GM21390 (cell line): ENCODE measurements at regions not wholly inside any gene's neighbourhood (a gene's known extent, or its start where the extent isn't known, plus 50 kb on each side); places are given as distances from the start of the nearest gene placed in this dataset.
"Not testable (repeated sequence)": the region's sequence is repeated elsewhere in the genome, so short reads cannot be mapped to it uniquely, and the experiment has no call there.

ENCODE experiments used
- ATAC-seq: cut with Tn5 transposase; IDR thresholded peaks from one replicate; pipeline ENCODE4 v1.9.1; 2021; ENCODE audit not compliant: unreplicated experiment

- no peak for ATAC-seq
These were observed 250.1 kb upstream of the CDH5 start for GRCh38 chr16:66116163-66117002.

- ATAC-seq, result no peak
These were observed 251.1 kb upstream of the CDH5 start for GRCh38 chr16:66115373-66115772.

- ATAC-seq, result no peak
These were observed 253.3 kb upstream of the CDH5 start for GRCh38 chr16:66113223-66113622.

DNA sequence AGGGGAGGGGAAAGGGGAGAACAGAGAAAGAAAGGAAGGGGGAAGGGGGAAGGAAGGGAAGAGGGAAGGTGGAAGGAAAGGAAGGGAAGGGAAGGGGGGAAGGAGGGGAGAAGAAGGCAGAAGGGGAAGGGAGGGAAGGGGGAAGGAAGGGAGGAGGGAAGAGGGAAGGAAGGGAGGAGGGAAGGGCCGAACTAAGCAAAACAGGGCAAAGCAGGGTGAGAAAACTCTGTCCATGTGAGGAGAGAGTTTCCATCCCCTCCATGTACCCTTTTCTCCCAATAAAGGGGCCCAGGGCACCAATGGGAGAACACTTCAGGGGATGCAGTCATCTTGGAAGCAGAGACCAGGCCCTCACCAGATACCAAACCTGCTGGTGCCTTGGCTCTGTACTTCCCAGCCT, 256.8 kb upstream of the CDH5 start:
- ATAC-seq, result no peak

GRCh38 chr16:66107661-66108060, 258.8 kb upstream of the CDH5 start:
- no peak for ATAC-seq

DNA sequence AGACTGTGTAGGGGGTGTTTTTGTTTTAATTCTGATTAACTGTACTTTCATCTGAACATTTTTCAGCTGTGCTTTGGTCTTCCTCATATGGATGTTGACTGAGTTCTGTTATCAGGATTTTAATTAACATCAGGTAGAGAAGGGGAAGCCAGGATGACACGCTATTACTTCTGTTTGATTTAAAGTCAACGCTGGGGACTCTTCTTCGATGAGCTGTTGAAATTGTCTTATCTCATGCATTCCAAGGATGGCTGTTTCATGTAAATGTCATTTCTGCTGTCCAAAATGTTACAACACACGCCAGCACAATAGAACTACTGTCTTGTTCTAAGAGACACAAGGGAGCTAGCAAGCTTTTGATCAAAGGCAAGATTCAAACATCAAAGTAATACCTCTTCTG, 263.3 kb upstream of the CDH5 start:
- no peak for ATAC-seq

DNA sequence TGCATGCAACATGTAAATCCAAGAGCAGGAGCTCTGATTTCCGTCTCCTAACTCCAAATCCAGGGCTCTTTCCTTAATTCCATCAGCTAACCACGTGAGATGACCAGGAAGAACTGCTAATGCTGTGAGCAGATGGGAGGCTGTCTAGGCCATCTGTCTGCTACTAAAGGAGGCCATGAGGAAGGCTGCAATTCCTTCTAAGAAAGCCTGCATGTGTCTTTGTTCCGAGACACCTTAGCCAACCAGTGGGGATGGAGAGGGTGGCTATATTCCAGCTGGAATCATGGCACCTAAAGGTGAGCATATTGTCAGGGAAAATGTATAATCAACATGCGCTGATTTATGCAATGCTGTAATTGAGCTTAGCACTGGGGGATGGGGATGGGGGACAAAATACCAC, 267.2 kb upstream of the CDH5 start:
- ATAC-seq, result no peak

DNA sequence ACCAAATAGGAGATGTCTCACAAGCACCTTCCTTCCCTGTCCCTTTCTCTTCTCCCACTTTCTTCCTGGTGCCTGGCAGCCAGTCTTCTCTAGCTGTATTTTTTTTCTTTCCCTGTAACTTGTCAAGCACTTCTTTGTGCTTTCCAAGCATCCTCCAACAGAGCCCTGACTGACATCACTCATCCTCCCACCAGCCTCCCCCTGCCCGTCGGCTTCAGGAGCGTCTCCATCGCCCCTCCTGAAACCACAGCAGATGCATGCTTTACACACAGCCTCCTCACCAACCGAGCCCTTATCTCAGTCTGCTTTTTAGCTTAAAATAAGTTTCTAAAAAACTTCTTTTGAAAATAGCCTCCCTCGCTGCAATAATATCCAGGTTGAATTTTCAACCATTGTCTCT, 268.7 kb upstream of the CDH5 start:
- ATAC-seq, result no peak

DNA sequence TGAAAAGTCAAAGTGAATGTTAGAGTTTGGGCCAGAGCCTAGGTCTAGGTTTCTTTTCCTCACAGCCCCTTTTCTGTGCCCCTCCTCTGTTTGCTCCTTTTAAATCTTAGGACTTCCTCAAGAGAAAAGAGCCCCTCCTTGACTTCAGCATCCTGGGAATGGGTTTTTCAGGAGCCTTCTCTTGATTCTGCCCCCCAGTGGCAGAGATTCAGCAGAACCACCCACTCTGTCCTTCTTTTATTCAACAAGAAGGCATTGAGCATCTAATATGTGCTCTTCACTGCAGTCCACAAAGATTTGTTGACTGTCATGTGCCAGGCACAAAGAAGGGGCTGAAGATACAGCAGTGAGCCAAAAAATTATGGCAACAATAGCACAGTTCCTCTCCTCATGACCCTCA, 270.8 kb upstream of the CDH5 start:
- ATAC-seq, result no peak

DNA sequence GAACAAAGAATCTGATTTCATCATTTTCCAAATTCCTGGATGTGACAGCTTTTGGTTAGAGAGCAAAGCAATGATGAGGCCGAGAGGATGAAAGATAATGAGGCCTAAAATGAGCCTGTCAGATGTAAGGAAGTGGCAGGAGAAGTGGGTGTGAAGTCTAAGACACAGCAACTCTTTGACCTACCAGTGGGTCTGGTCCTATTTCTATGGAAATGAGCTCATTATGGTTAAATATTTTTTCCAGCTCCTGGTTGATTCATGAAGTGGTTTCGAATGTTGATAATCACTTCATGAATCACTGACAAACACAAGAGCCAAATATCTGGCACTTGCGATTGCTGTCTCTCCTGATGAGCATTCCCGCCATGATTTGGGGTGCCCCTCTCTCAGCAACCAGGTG, 273.3 kb upstream of the CDH5 start:
- no peak for ATAC-seq

DNA sequence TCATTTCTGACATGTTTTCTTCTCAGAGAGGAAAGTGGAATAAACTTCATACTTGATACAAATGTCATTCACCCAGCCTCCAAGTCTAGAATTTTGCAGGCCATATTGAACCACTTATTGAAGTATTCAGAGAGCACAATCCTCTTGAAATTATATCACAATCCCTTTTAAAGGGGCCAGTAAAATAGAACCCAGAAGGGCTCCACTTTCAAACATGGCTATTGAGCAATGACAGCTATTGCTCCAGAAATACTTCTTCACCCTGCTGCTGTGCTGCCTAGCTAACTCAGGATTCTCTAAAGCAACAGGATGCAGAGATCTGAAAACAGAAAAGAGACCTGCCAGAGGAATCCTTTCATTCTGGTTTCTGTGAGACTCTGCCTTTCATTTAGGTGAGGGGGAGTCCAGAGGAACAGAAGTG, 275.0 kb upstream of the CDH5 start:
- no peak for ATAC-seq

- ATAC-seq, result no peak
These were observed 277.8 kb upstream of the CDH5 start for GRCh38 chr16:66088681-66089080.

- ATAC-seq, result no peak
These were observed 279.2 kb upstream of the CDH5 start for GRCh38 chr16:66087308-66087707.

DNA sequence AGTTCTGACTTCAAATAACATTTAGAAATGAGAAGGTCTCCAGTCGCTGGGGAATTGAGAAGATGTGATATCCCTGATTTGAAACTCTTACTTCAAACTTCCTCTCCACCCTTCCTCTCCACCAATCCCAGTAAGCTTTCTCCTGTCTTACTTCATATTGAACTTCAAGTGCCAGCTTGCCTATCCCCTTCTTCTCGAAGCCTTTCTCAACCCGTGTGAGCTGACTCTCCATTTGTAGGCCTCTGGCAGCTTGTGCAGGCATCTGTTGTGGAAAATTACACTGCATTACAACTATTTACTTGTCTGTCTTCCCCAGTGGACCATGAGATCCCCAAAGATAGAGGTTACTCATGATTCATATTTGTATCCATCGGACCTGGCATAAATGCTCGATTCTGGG, 280.8 kb upstream of the CDH5 start:
- no peak for ATAC-seq

GRCh38 chr16:66084731-66085130, 281.8 kb upstream of the CDH5 start:
- ATAC-seq, result not testable (repeated sequence)

- no peak for ATAC-seq
These were observed 282.2 kb upstream of the CDH5 start for GRCh38 chr16:66084306-66084705.

GRCh38 chr16:66083171-66083570, 283.3 kb upstream of the CDH5 start:
- ATAC-seq, result no peak

DNA sequence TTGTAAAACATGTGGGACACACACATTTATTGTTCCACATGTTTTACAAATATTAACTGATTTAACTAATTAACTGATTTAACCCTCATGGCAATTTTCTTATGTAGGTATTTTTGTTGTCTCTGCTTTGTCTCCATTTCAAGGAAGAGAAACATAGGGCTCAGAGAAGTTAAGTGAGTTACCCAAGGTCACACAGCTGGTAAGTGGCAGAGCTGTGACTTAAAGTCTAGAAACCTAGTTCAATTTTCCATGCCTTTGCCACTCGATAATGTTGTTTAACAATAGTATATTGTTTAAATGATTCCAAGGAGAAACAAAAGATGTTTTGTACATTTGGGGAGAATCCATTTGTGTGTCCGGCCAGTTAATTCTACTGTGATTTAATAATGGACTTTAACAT, 284.1 kb upstream of the CDH5 start:
- ATAC-seq, result no peak

- ATAC-seq, result no peak
These were observed 284.6 kb upstream of the CDH5 start for GRCh38 chr16:66081775-66082366.

GRCh38 chr16:66079671-66080334, 286.7 kb upstream of the CDH5 start:
- ATAC-seq, result no peak

GRCh38 chr16:66070140-66070917, 296.2 kb upstream of the CDH5 start:
- ATAC-seq, result no peak
